Upper lobe of left lung (tissue), 6 donors: ENCODE measurements at regions not wholly inside any gene's neighbourhood (a gene's known extent, or its start where the extent isn't known, plus 50 kb on each side); places are given as distances from the start of the nearest gene placed in this dataset.

Experiments
- ATAC-seq, 2 donors: fragments of 200-7000 bp; cut with Tn5 transposase; one replicate each; pipeline ENCODE4 v1.9.1; 2022; ENCODE audit warnings: mild to moderate bottlenecking in 2 of 2, moderate library complexity in 2 of 2; ENCODE audit not compliant: low FRiP score in 2 of 2
- DNase-seq, 2 donors: peaks; one replicate each; pipeline ENCODE4 v3.0.0-alpha.2; 2019 to 2020
- H3K27ac ChIP-seq, 4 donors: fragments of 200-600 bp; sonication (generic); one replicate each; pipeline ENCODE4 v1.5.1; 2016 to 2019
- H3K27me3 ChIP-seq, 4 donors: fragments of 200-600 bp; sonication (generic); one replicate each; pipeline ENCODE4 v1.5.1; 2017 to 2019
- H3K36me3 ChIP-seq, 4 donors: fragments of 200-600 bp; sonication (generic); one replicate each; pipeline ENCODE4 v1.5.1; 2016 to 2019
- H3K4me1 ChIP-seq, 4 donors: fragments of 200-600 bp; sonication (generic); one replicate each; pipeline ENCODE4 v1.5.1; 2018 to 2019
- H3K4me3 ChIP-seq, 4 donors: fragments of 200-600 bp; sonication (generic); one replicate each; pipeline ENCODE4 v1.5.1; 2017 to 2019; ENCODE audit warnings: mild to moderate bottlenecking in 2 of 4, moderate library complexity in 1 of 4
- H3K9me3 ChIP-seq, 4 donors: fragments of 200-600 bp; sonication (generic); one replicate each; pipeline ENCODE4 v1.5.1; 2018 to 2019
- CTCF ChIP-seq, 6 experiments: fragments of 450-650 bp in 4 of 6; fragments of 200-600 bp in 2 of 6; sonication (generic) in 2 of 6; IDR thresholded peaks; one replicate each; pipeline ENCODE4 v1.5.1; 2016 to 2019; ENCODE audit warnings: antibody characterized with exemption in 6 of 6
- EP300 ChIP-seq, 4 donors: sonication (generic); formaldehyde crosslinking; IDR thresholded peaks; one replicate each; pipeline ENCODE4 v1.5.1; 2017; ENCODE audit warnings: antibody characterized with exemption in 4 of 4, control low read depth in 2 of 4
- POLR2A ChIP-seq, 4 donors: fragments of 450-650 bp; IDR thresholded peaks; one replicate each; pipeline ENCODE4 v1.5.1; 2016 to 2017; ENCODE audit warnings: antibody characterized with exemption in 4 of 4, mild to moderate bottlenecking in 2 of 4
- POLR2AphosphoS5 ChIP-seq, 2 donors: sonication (generic); formaldehyde crosslinking; IDR thresholded peaks; one replicate each; pipeline ENCODE4 v1.5.1; 2017; ENCODE audit warnings: antibody characterized with exemption in 2 of 2
- WGBS, 2 donors: methylation state at CpG; one replicate each; pipeline ENCODE4 v1.1.5; 2017 to 2018; 5-methylcytosine and 5-hydroxymethylcytosine counted together
- donor health status: DM: no; HTN: no; CAD: no; lungs with moderate emphysema.
- donor health status: DM: no; HTN: yes; CAD: no; lungs with severe emphysema.

DNA sequence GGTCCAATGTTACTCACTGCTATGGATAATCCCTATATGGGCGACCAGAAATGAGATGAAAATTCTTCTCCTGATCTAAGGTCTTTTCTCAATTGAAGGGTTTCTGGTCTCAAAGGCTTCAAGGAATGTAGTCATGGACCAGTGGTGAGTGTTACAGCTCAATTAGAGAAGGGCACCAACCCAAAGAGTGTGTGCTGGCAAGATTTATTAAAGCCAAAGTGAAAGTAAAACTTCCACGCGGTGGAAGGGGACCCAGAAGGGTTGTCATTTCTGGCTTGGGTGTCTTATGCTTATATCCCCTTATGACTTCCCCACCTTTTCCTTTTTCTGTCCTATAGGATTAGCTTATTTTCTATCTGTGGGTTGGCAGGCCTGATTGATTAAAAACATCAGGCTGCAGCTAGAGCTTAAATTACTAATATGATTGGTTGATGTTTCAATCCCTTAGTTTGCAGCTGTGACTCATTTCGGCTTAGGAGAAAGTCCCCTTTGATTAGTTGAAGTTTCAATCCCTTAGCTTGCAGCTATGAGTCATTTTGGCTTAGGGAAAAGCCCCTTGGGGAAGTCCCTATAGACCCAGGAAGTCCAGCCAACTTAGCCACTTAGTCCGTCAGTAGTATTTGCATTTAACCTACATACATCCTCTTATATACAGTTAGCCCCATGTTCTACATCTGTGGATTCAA is 179.5 kb upstream of the NLGN4Y start:
- H3K27me3 ChIP-seq, result no peaks in the 10 kb centered on the region
- no peak for DNase-seq
- no peaks in the 10 kb centered on the region for H3K4me1 ChIP-seq
- H3K36me3 ChIP-seq, result no peaks in the 10 kb centered on the region
- 67% methylated on average over 5 of the region's 5 CpGs; no CpG with 5 or more reads in 1 of the 2 donors for WGBS, 2 donors
- no peak overlapping the region for H3K27ac ChIP-seq
- H3K4me3 ChIP-seq, result peak overlapping the region in 2 of 4 donors; percentile 20 to 25
- no peaks in the 10 kb centered on the region for H3K9me3 ChIP-seq
- TF ChIP-seq POLR2AphosphoS5 (IDR thresholded peaks at IDR 0.05) (no peak), POLR2A (IDR thresholded peaks at IDR 0.05) (no peak), CTCF (IDR thresholded peaks at IDR 0.05) (no peak), EP300 (IDR thresholded peaks at IDR 0.05) (no peak)
- no peak for ATAC-seq

DNA sequence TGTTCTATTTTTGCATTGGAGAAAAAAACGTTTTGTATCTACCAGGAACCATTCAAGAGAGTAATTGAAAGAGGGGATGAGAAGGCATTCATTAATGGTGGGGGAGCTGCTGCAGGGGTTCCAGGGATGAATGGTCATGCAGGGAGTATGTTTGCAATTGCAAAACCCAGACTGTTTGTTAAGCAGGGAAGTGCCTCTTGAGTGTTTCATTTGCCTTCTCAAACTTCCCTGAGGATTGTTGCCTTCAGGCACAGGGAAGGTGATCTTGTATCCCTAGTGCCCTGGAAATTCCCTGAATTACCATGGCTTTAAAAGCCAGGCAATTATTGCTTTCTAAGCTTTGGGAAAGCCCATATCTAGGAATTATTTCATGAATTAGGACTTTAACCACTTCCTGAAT is 172.7 kb upstream of the NLGN4Y start:
- DNase-seq (no peak), ATAC-seq (no peak)
- Histone ChIP-seq H3K27ac (no peak overlapping the region), H3K9me3 (no peaks in the 10 kb centered on the region), H3K27me3 (no peaks in the 10 kb centered on the region), H3K4me3 (no peak overlapping the region), H3K4me1 (no peaks in the 10 kb centered on the region), H3K36me3 (no peaks in the 10 kb centered on the region)
- WGBS, 2 donors, result 0% methylated on average over 1 of the region's 1 CpG; no CpG with 5 or more reads in 1 of the 2 donors
- no peak for TF ChIP-seq POLR2A (IDR thresholded peaks at IDR 0.05)
- TF ChIP-seq EP300 (IDR thresholded peaks at IDR 0.05), result no peak
- no peak for TF ChIP-seq CTCF (IDR thresholded peaks at IDR 0.05)
- TF ChIP-seq POLR2AphosphoS5 (IDR thresholded peaks at IDR 0.05), result no peak

GRCh38 chrY:14356154-14356553 is 168.2 kb upstream of the NLGN4Y start:
- TF ChIP-seq CTCF (IDR thresholded peaks at IDR 0.05), result no peak
- no peak for TF ChIP-seq POLR2AphosphoS5 (IDR thresholded peaks at IDR 0.05)
- TF ChIP-seq POLR2A (IDR thresholded peaks at IDR 0.05), result no peak
- no peak for TF ChIP-seq EP300 (IDR thresholded peaks at IDR 0.05)
- no peak overlapping the region for H3K4me3 ChIP-seq
- DNase-seq, result no peak
- no peak overlapping the region for H3K27ac ChIP-seq
- WGBS, 2 donors, result 93% methylated on average over 2 of the region's 2 CpGs; no CpG with 5 or more reads in 1 of the 2 donors
- no peaks in the 10 kb centered on the region for H3K27me3 ChIP-seq
- H3K9me3 ChIP-seq, result no peaks in the 10 kb centered on the region
- H3K4me1 ChIP-seq, result no peaks in the 10 kb centered on the region
- no peaks in the 10 kb centered on the region for H3K36me3 ChIP-seq
- no peak for ATAC-seq

DNA sequence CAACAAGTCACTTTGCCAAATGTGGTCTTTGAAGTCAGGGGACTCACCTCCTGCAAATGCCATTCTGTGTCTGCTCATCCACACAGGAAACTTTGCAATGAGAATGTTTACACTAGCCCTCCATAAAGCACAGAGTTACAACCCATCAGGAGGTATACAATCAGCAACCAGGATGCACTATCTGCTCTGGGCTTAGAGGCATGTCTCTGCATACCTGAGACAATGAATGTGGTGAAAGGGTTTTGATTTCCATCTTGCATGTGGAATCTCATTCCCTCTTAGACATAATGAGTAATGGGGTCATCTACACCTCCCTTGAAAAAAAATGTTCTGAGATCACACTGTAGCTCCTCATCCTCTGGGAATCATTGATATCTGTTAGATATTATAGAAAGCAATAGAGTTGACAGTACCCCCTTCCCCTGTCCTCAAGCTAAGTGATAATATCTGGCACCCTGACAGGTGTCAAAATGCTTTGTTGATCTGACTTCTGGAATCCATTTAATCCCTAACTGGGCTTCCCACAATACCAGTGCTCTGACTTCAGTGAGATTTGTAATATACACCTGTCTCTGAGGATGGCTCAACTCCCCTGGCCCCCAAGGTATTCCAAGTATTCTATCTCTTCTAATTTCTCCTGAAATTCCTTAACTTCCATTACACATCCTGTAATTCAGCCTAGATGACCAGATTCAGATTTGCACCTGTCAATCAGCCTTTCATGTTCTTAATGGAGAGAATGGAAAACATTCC is 163.4 kb upstream of the NLGN4Y start:
- no peak for ATAC-seq
- H3K9me3 ChIP-seq, result no peaks in the 10 kb centered on the region
- no peak for DNase-seq

GRCh38 chrY:14373608-14374007 is 150.7 kb upstream of the NLGN4Y start:
- Histone ChIP-seq H3K9me3 (no peaks in the 10 kb centered on the region), H3K36me3 (no peaks in the 10 kb centered on the region), H3K4me1 (no peaks in the 10 kb centered on the region), H3K27ac (no peak overlapping the region), H3K27me3 (no peaks in the 10 kb centered on the region), H3K4me3 (no peak overlapping the region)
- DNase-seq, result no peak
- no peak for ATAC-seq
- WGBS, 2 donors, result 54% methylated on average over 2 of the region's 2 CpGs; no CpG with 5 or more reads in 1 of the 2 donors
- TF ChIP-seq POLR2AphosphoS5 (IDR thresholded peaks at IDR 0.05), result no peak

More for the DNA sequence above, 163.4 kb upstream of the NLGN4Y start:
- H3K4me3 ChIP-seq, result no peak overlapping the region
- no peak overlapping the region for H3K27ac ChIP-seq
- H3K36me3 ChIP-seq, result no peaks in the 10 kb centered on the region
- no peak for TF ChIP-seq EP300 (IDR thresholded peaks at IDR 0.05)
- H3K27me3 ChIP-seq, result no peaks in the 10 kb centered on the region
- H3K4me1 ChIP-seq, result no peaks in the 10 kb centered on the region
